ENCODE measurements at regions not wholly inside any gene's neighbourhood (a gene's known extent, or its start where the extent isn't known, plus 50 kb on each side); places are given as distances from the start of the nearest gene placed in this dataset.
A peak's percentile ranks its signal among the peaks of the same experiment; 100 is the strongest.

- no peak for DNase-seq (ENCODE audit: low read depth)
- TF ChIP-seq CTCF (IDR thresholded peaks at IDR 0.05; ENCODE audit: insufficient read depth, low read depth, low read length, missing control alignments): no peak
- H3K4me3 ChIP-seq (ENCODE audit: low read length): no peak overlapping the region
These were observed 808.8 kb upstream of the SOX11 start for GRCh38 chr2:4883375-4883774.

GRCh38 chr2:4884117-4884571 is 808.0 kb upstream of the SOX11 start:
- no peak for TF ChIP-seq CTCF (IDR thresholded peaks at IDR 0.05; ENCODE audit: insufficient read depth, low read depth, low read length, missing control alignments)
- DNase-seq (ENCODE audit: low read depth): no peak
- H3K4me3 ChIP-seq (ENCODE audit: low read length): no peak overlapping the region

GRCh38 chr2:4891394-4891793 is 800.8 kb upstream of the SOX11 start:
- H3K4me3 ChIP-seq (ENCODE audit: low read length): no peak overlapping the region
- DNase-seq (ENCODE audit: low read depth): no peak
- no peak for TF ChIP-seq CTCF (IDR thresholded peaks at IDR 0.05; ENCODE audit: insufficient read depth, low read depth, low read length, missing control alignments)

GRCh38 chr2:4895371-4895770 is 796.8 kb upstream of the SOX11 start:
- no peak for TF ChIP-seq CTCF (IDR thresholded peaks at IDR 0.05; ENCODE audit: insufficient read depth, low read depth, low read length, missing control alignments)
- DNase-seq (ENCODE audit: low read depth): no peak
- H3K4me3 ChIP-seq (ENCODE audit: low read length): no peak overlapping the region

GRCh38 chr2:4898706-4899105 is 793.5 kb upstream of the SOX11 start:
- no peak for TF ChIP-seq CTCF (IDR thresholded peaks at IDR 0.05; ENCODE audit: insufficient read depth, low read depth, low read length, missing control alignments)
- peak; percentile 85 for DNase-seq (ENCODE audit: low read depth)
- H3K4me3 ChIP-seq (ENCODE audit: low read length): no peak overlapping the region

- peak; percentile 56 for DNase-seq (ENCODE audit: low read depth)
- no peak overlapping the region for H3K4me3 ChIP-seq (ENCODE audit: low read length)
- TF ChIP-seq CTCF (IDR thresholded peaks at IDR 0.05; ENCODE audit: insufficient read depth, low read depth, low read length, missing control alignments): no peak
These were observed 791.9 kb upstream of the SOX11 start for GRCh38 chr2:4900242-4900641.

Data from epithelial cell of esophagus (primary cell).